Posterior vena cava (tissue), 2 donors: ENCODE measurements at regions not wholly inside any gene's neighbourhood (a gene's known extent, or its start where the extent isn't known, plus 50 kb on each side); places are given as distances from the start of the nearest gene placed in this dataset.
"Not testable (repeated sequence)": the region's sequence is repeated elsewhere in the genome, so short reads cannot be mapped to it uniquely, and the experiment has no call there.

Source experiments
- DNase-seq: peaks from one replicate; pipeline ENCODE4 v3.0.0-alpha.2; 2020; ENCODE audit warnings: low spot score
- intact Hi-C, 2 donors: fragments of 100-400 bp; cut with DNase I; formaldehyde crosslinking; loops; one replicate each; pipeline versions ENCODE4 v1.14.1 to v1.14.2; 2022 to 2023
- donor health status: DM: yes; HTN: yes; CAD: no.
- donor health status: DM: yes; HTN: yes; CAD: no.

DNA sequence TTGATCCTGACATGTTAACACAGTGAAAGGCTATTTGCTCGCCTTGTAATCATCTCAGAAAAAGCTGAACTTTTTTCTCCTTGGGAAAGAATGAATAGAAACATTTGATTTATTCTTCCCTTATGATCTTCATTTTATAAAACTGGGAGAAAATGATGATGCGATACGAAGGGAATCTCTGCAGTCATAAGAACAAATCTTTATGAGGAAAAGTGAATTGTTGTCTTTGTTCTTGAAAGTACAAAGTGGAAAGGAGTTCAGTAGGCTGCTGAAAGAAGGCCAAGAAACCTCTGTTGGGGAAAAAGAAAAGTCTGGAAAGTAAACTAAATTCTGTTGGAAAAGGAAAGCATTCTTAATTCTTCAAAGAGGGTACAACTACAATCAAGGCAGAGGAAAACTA lies 248.8 kb downstream of the NSUN3 start:
- no peak for DNase-seq
- intact Hi-C loops, result no loop called here

DNA sequence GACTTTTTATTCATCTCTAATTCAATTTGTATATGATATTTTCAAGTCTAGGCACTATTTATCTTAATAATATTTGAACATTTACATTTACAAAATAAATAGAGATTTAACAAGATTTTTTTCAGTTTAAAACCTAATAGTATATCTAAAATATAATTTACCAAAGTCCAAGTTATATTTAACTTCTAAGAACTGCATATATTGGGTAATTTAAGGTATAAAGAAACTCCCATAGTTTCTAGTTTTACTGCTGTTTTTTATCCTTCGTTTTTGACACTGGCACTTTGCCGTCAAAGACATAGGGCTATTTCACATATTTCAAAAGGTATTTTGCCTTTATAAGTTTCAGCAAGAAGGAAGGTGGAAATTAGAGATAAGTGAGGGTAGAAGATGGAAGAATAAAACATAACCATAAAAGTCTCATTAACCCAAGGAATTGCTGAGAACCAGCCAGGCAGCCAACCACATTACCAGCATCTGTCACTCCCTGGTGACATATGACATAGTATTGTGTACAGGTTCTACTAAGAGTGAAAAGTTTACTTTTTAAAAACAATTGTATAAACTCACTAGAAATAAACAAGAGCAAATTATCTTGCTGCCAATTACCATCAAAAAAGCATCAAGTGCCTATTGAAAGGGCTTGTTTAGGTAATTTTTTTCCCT lies 251.5 kb downstream of the NSUN3 start:
- no peak for DNase-seq
- intact Hi-C loops, result no loop called here

DNA sequence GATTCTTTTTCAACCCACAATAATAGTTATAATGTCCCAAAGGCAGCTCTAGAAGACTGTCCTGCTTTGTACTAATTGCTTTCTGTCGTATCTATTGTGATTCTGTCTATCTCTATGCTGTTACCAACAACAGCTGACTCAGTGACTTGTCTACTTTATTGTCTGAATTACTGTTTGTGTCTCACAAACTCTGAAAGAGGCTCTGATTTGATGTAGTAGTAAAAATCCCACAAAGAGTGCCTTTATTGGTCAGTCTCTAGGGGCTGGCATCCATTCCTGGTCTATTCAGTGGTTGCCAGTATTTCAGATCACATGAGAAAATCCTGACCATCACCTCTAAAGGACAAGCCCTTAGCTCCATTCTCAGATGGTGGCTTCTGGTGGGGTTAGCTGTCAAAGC lies 254.2 kb downstream of the NSUN3 start:
- DNase-seq, result no peak

DNA sequence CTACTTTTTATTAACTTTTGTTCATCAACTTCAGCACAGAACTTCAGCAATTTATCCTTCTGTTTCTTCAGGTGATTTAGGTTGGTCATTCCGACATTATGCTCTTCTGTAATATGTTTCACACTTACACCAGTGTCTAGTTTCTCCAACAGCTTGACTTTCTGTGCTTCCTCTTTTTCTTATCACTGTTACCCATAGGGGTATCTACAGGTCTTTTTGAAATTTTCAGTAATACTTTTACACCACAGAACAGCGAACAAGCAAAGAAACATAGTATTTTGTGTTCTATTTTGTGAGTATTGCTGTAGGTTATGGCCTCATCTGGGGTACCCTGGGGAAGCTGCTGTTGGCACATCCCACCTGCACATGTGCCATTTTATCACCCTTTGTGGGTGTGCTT lies 260.7 kb downstream of the NSUN3 start:
- intact Hi-C loops, result no loop called here
- DNase-seq, result no peak

More for the DNA sequence above, 254.2 kb downstream of the NSUN3 start:
- intact Hi-C loops, result no loop called here

DNA sequence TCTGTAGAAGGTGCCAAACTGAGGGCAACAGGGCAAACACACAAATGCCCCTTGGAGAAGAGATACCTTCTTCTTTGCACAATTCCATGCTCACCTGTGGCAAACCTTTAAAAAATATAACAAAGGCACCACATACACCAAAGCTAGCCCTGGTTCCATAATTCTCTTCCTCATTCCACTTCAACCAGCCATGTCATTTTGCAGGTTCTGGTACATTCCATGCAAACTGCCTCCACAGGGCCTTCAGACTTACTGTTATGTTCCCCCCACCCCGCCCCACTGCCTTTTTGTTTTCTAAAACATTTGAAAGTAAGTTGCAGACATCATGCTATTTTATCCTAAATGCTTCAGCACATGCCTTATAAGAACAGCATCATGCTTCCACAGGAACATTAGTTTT lies 269.0 kb downstream of the NSUN3 start:
- no peak for DNase-seq

DNA sequence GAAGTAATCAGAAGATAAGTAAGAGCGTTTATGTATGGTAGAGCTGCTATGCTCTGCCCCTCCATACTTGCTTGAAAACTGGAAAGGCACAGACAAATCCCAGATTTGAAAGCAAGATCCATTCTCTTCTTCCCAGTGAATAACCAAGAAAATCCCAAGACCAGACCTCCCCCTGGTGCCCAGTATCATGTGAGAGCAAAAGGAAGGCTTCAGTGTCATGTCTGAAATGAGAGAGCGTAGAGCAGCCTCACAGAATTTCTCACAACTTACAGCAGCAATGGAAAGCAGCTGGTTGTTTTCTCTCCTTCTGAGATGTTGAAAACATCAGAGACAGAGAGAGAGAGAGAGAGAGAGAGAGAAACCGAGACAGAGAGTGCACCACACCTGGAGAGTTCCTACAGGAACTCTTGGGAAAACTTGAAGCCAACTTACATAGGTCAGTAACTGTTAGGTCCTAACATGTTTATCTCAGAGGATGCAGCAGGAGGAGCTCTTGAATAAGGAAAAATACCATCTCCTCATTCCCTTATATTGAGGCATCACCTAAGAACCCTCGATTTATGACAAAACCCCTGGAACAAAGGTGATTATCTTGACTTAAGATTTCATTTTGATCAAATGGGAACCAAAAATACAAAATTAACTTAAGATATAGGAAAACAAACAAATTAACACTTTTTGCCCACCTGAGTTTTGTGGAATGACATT lies 273.3 kb downstream of the NSUN3 start:
- intact Hi-C loops, result no loop called here
- no peak for DNase-seq

More for the DNA sequence above, 269.0 kb downstream of the NSUN3 start:
- intact Hi-C loops, result no loop called here

DNA sequence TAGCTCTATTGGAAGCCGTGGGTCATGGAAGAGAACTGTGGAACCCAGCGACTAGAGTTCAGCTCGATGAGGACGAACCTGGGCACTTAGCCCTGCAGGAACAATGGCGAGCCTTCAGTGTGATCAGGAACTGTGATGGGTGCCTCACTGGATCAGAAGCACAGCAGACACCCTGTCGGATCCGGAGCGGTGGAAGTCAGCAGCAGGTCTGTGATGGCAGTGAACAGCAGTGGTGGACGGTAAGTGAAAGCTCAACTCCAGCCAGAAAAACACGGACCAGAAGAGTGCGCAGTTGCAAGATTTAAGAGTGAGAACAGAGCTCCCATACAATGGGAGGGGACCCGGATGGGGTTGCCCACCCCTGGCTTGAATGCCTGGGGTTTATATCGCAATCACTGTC lies 282.2 kb downstream of the NSUN3 start:
- intact Hi-C loops, result no loop called here
- no peak for DNase-seq

DNA sequence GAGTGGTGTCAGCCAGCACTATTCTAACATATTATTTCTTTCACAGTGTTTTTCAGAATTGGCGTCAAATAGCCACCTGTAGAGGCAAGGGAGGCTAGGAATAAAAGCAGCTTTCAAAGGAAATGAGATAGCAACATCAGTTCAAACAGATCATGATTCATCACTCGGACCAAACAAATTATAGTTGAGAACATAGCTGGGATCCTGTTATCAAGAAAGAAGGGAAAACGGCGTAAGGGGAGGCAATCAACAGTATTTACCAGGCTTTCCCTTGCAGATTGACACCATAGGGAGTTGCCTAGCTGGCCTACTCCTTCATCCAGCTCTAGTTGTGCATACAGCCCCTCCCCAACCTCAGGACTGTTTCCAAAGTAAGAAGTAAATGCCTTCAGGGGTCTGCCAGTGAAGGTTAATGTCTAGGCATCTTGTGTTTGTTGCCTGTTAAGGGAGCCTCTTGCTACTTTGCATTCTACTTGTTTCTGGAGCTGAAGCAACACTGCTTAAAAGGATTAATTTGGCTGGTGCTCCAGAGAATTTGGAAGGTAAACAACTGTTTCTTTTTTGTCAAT lies 286.5 kb downstream of the NSUN3 start:
- intact Hi-C loops, result no loop called here
- no peak for DNase-seq

DNA sequence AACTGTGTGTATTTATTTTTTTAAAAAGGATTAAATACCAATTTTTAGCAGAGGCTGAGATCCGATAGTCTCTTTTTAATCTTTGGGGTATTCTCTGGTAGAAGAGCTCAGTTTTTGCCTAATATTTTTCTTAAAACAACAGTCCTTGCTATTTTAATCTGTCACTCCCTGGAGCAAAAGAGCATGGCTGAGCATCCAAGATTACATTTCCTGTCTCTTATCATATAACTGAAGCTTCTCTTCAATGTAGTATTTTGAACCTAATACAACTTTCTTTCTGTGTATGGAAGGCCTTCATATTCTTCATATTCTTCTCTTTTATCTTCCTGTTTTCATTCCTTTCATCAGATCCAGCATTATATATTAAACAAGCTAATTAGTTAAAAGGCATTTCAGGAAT lies 293.7 kb downstream of the NSUN3 start:
- no peak for DNase-seq
- intact Hi-C loops, result no loop called here

DNA sequence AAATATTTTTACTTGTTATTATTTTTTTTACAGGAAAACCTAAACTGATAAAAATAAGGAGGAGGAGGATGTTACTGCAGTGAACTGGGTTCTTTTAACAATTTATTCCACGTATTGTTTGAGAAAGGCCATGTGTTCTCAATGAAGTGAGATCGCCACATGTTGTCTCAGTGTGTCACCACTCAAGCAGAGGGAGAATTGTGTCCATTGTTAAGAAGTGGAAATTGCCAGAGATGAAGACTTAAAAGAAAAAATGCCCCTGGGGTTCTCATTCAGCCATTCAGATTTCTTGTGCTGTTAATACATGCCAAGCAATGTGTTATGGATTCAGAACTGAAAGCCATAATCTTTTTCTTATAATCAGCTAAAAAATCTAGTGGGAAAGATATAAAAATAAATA lies 297.1 kb downstream of the NSUN3 start:
- no peak for DNase-seq
- intact Hi-C loops, result no loop called here

DNA sequence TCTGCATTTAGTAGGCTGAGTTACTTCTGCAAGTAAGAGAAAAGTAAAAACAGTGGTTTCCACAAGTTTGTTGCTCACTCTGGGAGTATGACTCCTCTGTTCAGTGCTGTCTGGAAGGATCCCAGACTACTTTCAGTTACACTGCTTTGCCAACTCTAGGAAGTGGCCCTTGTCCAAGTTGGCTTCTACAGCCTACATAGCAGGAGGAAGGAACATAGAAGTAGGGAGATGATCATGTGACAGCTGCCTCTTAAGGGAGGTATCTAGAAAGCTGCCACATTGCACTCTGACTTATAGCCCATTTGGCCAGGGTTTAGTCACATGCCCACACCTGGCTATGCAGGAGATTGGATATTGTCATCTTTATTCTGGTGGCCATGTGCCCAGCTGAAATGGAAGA lies 298.1 kb downstream of the NSUN3 start:
- DNase-seq, result no peak
- intact Hi-C loops, result no loop called here

DNA sequence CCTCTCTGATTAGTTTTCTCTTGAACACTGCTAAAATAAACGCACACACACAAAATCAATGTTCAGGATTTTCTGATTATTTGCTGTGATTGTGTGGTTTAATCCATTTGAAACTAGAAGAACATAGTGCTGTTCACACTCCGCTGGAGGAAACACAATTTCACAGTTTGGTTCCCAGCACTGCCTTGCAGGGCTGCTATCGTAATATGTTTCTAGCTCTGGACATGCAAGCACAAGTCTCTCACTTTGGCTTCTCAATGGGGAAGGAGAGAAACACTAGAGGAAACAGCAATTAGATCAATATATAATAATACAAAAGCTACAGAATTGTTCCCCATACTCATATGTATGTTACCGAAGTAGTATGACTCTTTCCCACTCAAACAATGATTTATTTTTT lies 299.5 kb downstream of the NSUN3 start:
- intact Hi-C loops, result no loop called here
- DNase-seq, result no peak

DNA sequence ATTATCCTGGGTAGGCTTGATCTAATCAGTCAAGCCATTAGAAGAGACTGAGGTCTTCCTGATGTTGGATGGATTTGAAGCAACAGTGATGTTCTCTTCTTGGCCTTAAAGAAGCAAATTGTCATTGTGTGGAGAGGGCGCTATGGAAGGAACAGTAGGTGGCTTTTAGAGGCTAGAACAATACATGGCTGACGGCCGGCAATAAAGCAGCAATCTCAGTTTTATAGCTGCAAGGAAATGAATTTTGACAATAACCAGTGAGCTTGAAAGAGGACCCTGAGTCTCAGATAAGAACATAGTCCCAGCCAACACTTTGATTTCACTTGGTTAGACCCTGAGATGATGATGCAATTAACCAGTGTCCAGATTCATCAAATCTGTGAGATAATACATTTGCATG lies 302.1 kb downstream of the NSUN3 start:
- DNase-seq, result no peak
- intact Hi-C loops, result no loop called here

DNA sequence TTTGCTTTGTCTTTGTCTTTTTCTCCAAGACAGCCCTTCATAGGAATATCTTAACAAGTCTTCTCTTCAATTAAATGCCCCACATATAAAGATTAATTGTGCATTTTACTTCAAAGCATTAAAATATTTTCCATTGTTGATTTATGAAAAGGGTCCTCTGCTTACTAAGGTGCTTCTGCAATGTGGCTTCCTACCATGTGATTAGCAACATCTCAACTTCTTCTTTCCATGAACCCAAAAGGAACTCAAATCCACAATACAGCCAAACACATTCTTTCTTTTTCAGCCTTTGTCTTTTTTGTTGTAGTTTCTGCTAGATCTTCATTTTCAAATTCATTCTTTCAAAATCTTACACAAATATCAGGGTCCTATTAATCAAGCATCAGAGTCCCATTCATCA lies 309.2 kb downstream of the NSUN3 start:
- DNase-seq, result no peak
- intact Hi-C loops, result no loop called here

DNA sequence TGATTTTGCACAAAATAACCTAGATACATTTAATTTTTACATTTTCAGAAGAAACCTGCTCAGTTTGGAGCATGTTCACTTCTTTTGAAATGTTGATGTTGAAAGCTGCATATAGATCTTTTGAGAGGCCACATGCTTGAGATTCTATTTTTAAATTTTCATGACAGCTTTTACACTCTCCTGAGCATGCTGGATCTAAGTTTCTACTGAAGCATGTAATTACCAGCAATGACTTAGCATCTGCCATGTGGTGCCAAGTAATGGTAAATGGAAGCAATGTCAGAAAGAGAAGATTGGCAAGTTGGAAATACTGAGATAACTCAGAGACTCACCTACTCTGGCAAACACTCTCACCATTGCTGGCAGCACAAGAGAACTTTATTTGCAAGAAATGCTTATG lies 310.6 kb downstream of the NSUN3 start:
- intact Hi-C loops, result no loop called here

DNA sequence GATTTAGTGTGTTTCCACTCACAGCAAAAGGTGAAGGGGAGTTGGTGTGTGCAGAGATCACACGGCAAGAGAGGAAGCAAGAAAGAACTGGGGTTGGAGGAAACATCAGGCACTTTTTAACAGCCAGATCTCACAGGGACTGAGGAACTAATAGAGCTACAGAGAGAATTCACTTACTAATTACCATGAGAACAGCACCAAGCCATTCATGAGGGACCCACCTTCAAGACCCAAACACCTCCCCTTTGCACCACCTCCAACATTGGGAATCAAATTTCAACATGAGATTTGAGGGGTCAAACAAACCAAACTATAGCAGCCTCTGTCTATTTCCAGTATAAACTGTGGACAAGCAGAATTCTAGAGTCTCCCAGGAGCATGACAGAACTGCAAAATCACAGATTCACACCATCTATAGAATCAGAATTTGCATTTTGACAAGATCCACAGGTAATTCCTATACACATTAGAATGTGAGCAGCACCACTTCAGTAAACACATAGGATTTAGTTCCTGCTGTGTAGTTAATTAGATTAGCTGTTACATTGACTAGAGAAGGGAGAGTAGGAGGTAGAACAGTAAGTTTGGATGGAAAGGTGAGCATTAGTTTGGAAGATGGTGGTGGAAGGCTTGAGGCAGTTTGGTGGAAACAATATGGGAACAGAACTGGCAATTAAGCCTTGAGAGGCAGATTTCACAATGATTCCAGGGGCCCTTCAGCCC lies 311.7 kb downstream of the NSUN3 start:
- DNase-seq, result no peak
- intact Hi-C loops, result no loop called here

More for the DNA sequence above, 310.6 kb downstream of the NSUN3 start:
- DNase-seq, result no peak

DNA sequence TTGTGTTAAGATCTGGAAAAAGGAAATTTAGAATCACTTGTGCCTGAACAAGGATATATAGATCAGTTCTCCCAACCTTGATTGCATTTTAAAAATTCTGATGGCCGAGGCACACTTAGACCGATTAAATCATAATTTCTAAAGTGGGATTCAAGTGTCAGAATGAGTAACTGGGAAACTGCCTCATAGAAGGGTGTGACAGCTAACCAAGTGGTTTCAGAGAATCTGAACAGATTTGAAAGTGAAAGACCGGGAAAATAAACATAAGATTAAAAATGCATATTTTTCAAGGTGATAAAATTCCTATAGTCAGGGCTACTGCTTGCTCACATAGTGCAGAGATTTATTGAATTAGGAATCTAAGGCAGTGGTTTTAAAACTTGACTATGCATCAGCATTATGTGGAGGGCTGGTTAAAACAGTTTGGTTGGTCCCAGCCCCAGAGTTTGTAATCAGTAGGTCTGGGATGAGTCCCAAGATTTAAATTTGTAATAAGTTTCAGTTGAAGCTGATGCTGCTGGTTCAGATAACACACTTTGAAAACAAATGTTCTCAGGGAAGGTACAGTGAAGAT lies 314.3 kb downstream of the NSUN3 start:
- DNase-seq, intact Hi-C loops: not testable (repeated sequence)

DNA sequence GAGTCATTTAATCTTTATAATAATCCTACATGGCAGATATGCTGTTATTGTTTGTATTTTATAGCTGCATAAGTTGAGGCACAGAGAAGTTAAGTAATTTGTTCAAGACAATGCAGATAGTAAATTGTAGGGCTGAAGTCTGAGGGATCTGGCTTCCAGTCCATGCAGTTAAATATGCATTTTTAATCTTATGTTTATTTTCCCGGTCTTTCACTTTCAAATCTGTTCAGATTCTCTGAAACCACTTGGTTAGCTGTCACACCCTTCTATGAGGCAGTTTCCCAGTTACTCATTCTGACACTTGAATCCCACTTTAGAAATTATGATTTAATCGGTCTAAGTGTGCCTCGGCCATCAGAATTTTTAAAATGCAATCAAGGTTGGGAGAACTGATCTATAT lies 315.0 kb downstream of the NSUN3 start:
- DNase-seq, intact Hi-C loops: not testable (repeated sequence)

DNA sequence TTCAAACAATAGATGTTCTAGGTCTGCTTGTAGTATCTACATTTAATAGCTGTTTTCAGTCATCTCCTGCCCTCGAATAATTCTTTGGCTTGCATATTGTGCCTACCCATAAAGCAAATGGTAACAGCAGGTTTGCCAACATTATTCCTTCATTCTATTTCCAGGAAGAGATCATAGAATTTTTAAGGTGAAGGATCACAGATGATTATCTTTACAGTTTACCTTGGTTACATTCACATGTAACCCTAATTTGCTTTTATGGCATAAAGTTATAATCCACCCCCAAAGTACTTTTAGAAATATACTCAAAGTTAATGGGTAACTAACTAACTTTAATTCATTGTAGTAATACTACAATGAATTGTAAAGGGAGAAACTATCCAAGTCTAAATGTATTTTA lies 315.5 kb downstream of the NSUN3 start:
- intact Hi-C loops, result no loop called here
- DNase-seq, result no peak

DNA sequence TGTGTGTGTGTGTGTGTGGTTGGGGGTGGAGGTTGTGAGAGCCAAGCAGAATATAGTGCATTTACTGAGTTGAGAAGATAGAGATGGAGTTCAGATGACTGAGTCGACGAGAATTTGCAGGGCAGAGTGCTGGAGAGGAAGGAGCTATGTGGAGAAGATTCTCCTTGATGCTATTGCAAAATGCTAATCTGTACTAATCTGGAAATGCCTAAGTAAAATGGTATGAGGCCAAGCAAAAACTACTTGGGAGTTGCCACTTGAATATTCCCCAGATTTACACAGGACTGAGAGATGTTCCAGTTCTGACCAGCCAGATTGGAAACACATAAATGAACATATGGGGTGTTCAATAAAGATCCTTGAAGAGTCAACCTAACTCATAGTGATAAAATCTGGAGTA lies 316.4 kb downstream of the NSUN3 start:
- intact Hi-C loops, result no loop called here

More for the DNA sequence above, 316.4 kb downstream of the NSUN3 start:
- no peak for DNase-seq
